GM19238 (cell line): ENCODE measurements at regions not wholly inside any gene's neighbourhood (a gene's known extent, or its start where the extent isn't known, plus 50 kb on each side); places are given as distances from the start of the nearest gene placed in this dataset.
"Not testable (repeated sequence)": the region's sequence is repeated elsewhere in the genome, so short reads cannot be mapped to it uniquely, and the experiment has no call there.

ENCODE experiments used
- DNase-seq: peaks from one replicate; pipeline ENCODE4 v3.0.0; 2011; ENCODE audit warnings: low spot score; ENCODE audit not compliant: insufficient read length

GRCh38 chr6:156199182-156199581 is 578.0 kb upstream of the ARID1B start:
- no peak for DNase-seq

- DNase-seq, result no peak
These were observed 579.7 kb upstream of the ARID1B start for GRCh38 chr6:156197513-156197912.

DNA sequence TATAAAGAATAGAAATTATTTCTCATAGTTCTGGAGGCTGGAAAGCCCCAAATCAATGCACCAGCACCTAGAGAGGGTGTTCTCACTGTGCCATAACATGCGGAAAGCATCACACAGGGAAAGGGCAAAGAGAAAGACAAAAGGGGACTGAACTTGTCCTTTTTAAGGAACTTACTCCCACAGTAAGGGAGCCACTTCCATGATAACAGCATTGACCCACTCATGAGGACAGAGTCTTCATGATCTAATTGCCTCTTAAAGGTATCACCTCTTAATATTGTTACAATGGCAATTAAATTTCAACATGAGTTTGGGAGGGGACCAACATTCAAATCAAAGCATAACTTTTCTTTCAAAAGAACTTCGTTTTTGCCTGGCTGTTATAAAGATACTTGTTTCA is 582.2 kb upstream of the ARID1B start:
- no peak for DNase-seq

- no peak for DNase-seq
These were observed 583.8 kb upstream of the ARID1B start for GRCh38 chr6:156193381-156193780.

- DNase-seq, result no peak
These were observed 585.3 kb upstream of the ARID1B start for GRCh38 chr6:156191895-156192294.

GRCh38 chr6:156191390-156191789 is 585.8 kb upstream of the ARID1B start:
- not testable (repeated sequence) for DNase-seq

GRCh38 chr6:156190270-156190669 is 586.9 kb upstream of the ARID1B start:
- no peak for DNase-seq

DNA sequence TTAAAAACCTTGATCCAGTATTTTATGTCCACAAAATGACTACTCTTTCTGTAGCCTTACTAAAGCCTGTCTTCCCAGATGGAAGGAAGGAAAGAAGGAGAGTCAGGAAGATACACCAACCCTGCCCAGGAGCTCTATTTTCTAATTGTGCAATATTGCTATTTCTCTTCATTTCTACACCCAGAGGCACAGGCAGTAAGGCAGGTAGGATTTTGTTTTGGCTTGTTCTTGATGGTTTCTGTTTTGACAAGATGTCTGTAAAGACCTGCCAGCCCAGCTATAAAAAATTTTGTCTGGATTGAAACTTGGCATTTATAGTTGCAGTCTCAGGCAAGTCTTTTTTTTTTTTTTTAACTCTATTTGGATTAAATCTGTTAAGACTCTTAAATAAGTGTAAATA is 587.5 kb upstream of the ARID1B start:
- no peak for DNase-seq

DNA sequence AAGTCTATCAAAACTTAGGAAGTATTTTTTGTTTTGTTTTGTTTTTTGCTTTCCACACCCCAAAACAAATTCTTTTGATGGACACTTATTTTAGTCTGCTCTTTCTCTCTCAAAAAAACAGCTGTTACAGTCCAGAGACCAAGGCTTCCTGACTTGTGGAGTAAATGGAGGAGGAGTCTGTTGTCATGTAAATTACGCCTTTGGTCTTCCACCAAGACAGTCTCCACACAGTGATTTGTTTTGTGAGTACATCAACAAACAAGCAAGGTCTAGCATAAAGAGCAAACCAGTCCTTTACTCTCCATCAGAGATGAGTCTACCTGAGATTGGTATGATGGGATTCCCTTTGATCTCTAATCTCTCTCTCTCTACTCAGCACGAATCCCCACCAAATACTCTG is 588.0 kb upstream of the ARID1B start:
- DNase-seq, result no peak

DNA sequence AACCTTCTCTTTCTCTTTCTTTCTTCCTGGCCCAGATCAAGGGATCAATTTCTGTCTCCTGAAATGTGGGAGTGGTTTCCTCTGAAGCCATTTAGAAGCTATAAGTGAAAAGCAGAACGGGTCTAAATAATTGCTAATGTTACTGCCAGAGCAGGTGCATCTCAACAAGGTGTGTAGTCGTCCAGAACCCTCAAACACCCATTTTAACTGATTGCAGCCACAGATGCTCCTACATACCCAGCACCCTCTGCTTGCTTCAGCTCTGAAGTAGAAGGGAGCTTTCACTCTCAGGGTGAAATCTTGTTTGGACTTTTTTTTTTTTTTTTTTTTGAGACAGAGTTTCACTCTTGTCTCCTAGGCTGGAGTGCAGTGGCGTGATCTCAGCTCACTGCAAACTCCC is 592.1 kb upstream of the ARID1B start:
- DNase-seq, result no peak

- no peak for DNase-seq
These were observed 593.5 kb upstream of the ARID1B start for GRCh38 chr6:156183678-156184077.

GRCh38 chr6:156182356-156182755 is 594.8 kb upstream of the ARID1B start:
- DNase-seq, result no peak

DNA sequence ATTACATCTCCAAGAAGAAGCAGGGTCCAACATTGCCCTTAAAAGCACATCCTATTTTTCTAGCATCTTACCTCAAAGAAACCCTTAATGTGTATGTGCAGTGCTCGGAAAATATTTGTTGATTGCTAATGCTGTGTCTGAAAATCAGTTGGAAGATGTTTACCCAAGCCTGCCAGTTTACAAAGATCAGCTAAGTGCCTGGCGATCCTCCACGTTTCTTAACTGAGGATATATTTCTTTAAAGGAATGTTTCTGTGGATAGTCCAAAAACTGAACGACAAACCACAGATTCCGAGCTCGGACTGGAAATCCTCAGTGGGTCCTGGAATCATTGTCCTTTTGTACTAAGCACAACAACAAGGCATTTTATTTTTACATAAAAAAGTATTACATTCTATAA is 595.7 kb upstream of the ARID1B start:
- DNase-seq, result no peak

DNA sequence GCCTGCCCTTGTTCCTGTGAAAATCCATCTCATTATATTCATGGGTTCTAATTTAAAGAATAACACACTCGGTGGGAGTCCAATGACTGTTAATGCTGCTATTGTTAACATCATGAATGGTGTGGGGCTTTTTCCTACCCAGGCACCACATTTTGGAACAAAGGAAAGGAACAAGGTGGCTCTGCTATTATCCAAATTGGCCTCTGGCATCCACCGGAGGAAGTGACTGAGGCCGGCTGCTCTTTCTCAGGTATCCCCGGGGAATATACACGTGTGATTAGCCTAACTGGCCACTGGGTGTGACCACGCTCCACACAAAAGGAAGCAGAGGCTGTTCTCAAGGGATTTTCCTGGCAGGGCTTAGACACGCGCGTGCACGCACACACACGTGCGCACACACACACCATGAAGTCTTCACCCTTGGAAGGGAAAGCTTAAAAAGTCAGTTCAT is 601.2 kb upstream of the ARID1B start:
- no peak for DNase-seq

- DNase-seq, result no peak
These were observed 601.7 kb upstream of the ARID1B start for GRCh38 chr6:156175433-156175832.

DNA sequence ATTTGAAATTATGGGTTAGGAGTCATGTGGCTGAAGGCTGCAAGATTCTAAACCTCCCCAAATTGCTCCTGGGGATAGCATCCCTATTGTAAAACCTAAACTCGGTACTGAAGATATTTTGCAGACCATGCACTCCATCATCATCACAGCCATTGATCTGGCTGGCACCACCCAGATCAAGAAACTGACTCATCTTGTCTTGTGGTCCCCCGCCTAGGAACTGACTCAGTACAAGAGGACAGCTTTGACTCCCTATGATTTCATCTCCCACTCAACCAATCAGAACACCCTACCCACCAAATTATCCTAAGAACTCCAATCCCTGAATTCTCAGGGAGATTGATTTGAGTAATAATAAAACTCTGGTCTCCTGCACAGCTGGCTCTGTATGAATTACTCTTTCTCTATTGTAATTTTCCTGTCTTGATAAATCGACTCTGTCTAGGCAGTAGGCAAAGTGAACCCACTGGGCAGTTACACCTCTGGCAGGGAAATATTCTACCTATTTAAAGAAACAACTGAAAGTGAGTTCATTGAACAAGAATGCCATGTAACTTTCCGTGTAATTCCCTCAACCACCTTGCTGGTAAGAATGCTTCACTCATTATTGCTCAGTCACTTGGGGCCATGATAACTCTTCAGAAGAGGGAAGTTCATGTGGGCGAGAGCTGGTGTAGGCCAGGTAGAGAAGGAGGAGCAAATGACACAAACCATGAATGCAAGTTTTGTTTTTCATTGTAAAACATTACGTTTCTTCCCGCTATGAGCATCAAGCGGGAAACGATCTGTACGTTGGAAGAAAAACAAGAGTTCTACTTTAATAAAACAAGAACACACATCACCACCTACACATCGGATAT is 602.9 kb upstream of the ARID1B start:
- DNase-seq, result no peak

- DNase-seq, result no peak
These were observed 607.8 kb upstream of the ARID1B start for GRCh38 chr6:156169371-156169770.

DNA sequence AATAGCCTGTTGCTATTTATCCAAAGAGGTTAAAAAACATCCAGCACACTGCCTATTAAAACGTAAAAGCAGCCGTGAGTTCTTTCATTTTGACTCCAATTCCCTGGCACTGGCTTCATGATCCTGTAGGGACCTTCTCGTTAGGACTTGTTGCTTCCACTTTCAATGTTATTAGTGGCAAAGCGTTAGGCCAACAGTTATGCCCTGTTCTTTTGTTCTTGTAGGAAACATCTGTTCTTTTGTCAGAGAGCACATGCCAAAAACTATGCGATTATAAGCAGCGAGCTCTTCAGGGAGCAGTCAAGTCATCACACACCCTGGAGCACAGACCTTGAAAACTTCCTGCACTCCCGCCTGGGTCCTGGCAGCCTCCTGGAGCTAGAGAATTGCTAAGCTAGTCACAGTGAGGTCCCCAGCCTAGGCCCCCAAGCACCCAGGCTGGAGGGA is 609.5 kb upstream of the ARID1B start:
- no peak for DNase-seq

- DNase-seq, result no peak
These were observed 610.1 kb upstream of the ARID1B start for GRCh38 chr6:156167016-156167624.

- DNase-seq, result no peak
These were observed 611.1 kb upstream of the ARID1B start for GRCh38 chr6:156166093-156166492.

DNA sequence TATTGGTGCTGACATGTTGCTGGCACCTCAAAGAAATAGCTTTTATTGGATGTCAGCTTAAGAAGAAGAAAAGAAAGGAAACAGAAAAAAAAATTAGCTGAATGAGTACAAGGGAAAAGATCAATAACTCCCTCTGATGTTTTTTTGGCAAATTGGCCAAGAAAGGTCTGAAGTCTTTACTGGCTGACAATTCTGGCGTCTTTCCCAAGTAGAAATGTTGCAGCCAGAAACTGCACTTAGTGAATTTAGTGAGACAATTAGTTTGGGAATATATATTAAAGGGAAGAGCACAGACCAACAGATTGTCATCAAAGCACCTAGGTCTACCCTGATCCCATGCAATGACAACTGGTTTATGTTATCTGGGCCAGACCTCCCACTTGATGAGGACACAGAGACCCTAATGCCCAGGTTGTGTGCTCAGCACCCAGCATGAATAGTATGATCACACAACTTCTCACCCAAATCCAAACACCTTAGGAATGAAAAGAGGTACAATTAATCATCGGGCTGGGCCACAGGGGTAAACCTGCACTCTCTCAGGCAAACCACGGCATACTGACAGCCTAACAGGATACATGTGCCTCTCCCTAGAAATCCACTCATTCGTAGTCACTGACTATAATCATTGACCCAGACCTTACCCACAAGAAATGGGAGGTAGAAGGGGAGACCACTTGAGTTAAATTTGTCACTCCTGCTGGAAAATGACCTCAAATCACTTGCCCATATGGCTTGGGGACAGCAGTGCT is 612.3 kb upstream of the ARID1B start:
- DNase-seq, result no peak

GRCh38 chr6:156163311-156163710 is 613.9 kb upstream of the ARID1B start:
- no peak for DNase-seq
